NOMO-1 treated with DMSO at 0.1 percent for 48 hours (cell line): ENCODE measurements at regions not wholly inside any gene's neighbourhood (a gene's known extent, or its start where the extent isn't known, plus 50 kb on each side); places are given as distances from the start of the nearest gene placed in this dataset.

Experiments
- DNase-seq: peaks from one replicate; lab custom pipeline; 2025; ENCODE audit not compliant: unreplicated experiment; lab: John Stamatoyannopoulos, UW

DNA sequence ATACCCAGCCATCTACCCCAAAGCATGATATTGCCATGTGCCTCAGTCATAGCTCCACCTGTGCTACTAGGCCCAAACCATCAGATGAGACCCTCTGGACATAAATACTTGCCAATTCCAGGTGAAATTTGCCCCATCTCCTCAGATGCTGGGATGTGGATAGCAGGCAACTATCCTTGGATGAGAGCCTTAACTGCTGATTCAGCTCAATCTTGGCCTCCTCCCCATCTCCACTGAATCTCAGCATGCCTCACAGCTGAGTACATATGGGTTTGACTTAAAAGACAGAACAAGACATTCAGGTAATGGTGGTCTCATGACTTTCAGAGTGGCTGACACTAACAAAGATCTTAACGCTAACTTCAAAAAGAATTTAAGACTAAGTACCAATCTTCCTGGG lies 50.8 kb upstream of the KLHL13 start:
- DNase-seq: no peak

- DNase-seq: no peak
Measured at GRCh38 chrX:118171356-118171755, 54.7 kb upstream of the KLHL13 start.

DNA sequence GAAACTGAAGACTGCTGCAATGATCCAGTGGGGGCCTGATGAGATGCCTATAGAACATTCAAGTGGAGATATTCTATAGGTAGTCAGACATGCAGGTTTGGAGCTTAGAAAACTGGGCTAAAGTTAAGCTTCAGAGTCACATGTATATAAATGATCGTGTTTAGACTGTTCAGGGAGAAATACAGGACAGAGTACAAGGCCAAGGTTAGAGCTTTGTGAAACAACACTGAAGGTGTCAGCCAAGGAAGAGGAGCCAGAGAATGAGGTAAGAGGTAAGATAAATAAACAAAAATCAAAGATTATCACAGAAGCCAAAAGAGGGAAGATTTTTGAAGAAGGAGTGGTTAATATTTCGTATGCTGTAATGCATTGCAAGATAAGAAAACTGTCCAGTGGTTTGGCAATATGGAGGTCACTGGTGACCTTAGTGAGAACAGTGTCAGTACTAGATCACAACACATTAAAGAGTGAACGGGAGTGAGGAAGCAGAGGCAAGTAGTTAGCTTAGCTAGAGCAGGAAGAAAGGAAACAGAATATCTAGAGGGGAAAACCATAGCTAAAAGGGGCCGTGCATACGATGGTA lies 58.0 kb upstream of the KLHL13 start:
- no peak for DNase-seq

GRCh38 chrX:118177708-118178107 lies 61.1 kb upstream of the KLHL13 start:
- no peak for DNase-seq

- DNase-seq: no peak
Measured at GRCh38 chrX:118178450-118178849, 61.8 kb upstream of the KLHL13 start.

DNA sequence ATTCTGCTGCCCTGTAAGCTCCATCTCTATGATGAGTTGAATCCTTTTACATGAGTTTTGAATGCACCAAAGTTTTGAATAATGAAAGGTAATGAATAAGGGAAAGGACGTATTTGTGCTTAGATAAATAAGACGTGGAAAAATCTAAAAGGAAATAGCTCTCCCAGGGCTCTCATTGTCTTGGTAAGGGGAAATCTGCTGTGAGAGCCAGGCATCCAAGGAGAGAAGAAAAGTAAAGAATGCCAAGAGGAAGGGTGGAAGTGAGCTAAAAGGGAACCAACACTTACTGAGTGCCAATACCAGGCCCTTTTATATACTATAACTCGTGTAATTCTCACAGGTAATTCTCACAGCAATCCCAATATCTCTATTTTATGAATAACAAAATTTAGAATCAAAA lies 62.6 kb upstream of the KLHL13 start:
- no peak for DNase-seq

- no peak for DNase-seq
Measured at GRCh38 chrX:118179718-118180117, 63.1 kb upstream of the KLHL13 start.

DNA sequence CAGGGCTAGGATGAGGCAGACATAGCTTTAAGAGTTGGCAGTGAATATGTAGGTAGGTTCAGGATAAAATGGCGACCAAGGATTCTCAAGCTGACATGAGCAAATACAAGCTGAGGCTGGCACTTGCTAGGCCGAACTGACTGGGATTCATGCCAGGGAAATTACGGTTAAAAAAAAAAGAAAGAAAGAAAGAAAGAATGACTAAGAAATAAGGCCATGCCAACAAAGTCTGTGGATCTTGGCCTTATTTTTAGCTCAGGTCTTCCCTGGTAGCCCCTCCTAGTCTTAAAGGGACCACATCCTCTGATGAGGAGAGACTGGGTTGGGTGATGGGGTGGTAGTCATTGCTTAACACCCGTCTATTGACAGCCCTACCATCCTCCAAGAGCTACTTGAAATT lies 64.4 kb upstream of the KLHL13 start:
- DNase-seq: no peak

- no peak for DNase-seq
Measured at GRCh38 chrX:118182025-118182424, 65.4 kb upstream of the KLHL13 start.

GRCh38 chrX:118182681-118183080 lies 66.1 kb upstream of the KLHL13 start:
- DNase-seq: no peak

DNA sequence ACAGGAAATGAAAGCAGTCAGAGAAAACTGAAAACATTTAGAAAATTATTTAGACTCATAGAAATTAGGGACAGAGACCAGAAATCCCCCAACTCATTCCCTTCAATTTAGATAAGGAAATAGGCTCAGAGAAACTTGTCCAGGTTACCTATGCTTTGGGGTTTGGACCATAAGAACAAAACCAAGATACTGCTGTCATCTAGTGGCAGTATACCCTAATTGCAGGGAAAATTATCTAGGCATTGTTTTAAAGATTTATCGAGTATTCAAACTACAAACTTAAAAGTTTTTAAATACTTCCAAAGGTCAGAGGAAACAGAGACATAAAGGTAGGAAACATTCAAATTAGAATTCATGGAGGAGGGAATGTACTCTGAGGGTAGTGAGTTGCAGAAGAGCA lies 67.0 kb upstream of the KLHL13 start:
- no peak for DNase-seq

- DNase-seq: no peak
Measured at GRCh38 chrX:118187100-118187499, 70.5 kb upstream of the KLHL13 start.

DNA sequence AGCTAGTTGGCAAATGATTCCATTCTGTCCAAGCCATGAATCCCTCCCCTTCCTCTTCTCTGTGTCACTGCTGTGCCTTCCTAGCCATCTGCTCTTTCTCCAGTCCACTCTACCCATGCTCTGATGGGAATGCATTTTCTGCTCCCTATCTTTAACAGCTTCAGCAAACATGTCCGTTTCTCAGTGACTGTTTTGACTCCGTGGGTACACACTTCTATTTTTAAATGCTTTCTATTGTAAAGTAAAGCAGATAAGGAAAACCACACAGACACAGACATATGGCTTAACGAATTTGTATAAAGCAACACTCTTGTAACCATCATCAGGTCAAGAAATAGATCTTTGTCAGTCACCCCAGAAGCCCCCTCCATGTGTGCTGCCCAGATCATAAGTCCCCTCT lies 72.4 kb upstream of the KLHL13 start:
- DNase-seq: no peak

DNA sequence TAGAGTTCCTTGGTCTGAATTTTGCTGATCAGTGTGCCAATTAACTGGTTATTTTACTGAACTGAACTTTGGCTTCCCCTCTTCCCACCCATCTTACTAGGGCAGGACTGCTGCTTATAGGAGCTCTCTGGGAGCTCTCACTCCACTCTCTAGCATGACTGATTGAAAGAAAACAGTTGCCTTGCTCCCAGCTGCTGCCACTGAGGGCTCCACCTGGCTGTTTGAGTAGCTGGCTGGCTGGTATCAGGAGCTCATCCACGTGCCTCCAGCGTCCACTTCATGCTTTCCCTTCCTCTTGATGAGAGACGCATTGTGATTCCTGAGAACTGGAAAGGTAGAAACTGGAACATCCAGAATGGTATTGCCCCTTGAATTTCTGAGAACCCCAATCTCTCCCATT lies 73.0 kb upstream of the KLHL13 start:
- DNase-seq: no peak

GRCh38 chrX:118197730-118198129 lies 81.1 kb upstream of the KLHL13 start:
- DNase-seq: no peak

DNA sequence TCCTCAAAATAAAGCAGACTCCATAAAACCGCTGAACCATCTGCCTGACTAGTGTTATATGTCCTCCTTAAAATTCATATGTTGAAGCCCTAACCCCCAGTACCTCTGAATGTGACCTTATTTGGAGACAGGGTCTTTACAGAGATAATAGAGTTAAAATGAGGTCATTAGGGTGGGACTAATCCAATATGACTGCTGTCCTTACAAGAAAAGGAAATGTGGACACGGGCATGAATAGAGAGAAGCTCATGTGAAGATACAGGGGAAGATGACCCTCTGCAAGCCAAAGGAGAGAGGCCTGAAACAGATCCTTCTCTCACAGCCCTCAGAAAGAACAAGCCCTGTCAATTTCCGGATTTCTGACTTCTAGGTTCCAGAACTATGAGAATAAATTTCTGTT lies 82.0 kb upstream of the KLHL13 start:
- DNase-seq: no peak

DNA sequence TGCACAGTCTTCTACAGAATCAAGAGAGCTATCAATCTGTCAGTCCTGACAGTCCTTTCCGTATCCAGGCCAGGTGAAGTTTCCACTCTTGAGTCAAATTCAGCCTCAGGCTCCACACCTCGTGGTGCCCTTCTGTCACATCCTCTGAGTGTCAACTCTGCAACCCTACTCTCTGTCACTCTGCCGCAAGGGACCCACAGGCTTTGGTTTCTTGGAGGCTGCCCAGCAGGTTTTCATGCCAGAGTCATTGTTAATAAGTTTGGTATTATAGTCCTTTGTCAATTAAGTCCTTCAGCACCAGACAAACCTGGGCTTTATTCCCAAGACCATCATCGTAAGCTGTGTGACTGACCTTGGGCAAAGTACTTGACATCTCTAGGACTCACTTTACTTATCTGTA lies 83.4 kb upstream of the KLHL13 start:
- DNase-seq: no peak

GRCh38 chrX:118205421-118206395 lies 89.1 kb upstream of the KLHL13 start:
- no peak for DNase-seq

DNA sequence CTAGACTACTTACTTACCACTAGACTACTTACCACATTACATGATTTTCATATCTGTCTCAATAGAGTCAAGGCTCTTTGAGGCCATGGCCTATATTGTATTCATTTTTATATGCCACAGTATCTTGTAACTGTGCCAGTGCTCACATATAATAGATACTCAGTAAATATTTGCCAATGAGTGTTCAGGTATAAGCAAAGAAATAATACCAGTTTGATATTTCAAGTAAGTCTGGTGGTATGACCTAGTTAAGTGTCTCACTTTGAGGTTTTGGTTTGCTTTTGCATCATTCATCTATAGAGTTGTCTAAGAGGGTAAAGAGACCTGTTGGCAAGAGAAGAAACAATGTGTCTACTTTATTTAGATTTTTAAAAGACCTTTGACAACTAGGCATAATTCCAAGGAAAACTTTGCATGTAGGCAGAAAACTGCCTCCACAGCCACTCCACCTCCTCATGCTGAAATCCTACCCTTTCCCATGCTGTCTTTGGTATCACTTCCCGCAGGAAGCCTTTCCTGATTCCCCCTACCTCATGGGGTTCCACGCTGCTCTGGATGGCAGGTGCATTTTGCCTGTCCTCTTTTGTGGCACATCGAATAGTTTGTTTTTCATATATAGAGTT lies 91.3 kb upstream of the KLHL13 start:
- DNase-seq: no peak

DNA sequence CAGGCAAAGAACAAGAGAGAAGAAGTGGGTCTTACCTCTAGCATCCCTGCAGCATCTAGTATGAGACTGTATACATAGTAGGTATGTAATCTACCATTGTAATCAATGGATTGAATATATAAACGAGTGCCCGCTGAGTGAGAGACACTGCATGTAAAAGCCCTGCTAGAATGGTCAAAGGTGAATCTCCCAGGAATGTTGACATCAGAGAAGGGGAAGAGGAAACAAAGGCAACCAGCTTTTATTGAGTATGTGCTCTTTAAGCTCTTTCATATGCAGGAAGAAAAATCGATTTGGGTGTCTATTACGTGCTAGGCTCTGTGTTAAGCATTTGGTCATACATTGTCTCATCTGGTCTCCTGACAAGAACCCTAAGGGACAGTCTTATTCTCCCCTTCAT lies 91.9 kb upstream of the KLHL13 start:
- DNase-seq: no peak

DNA sequence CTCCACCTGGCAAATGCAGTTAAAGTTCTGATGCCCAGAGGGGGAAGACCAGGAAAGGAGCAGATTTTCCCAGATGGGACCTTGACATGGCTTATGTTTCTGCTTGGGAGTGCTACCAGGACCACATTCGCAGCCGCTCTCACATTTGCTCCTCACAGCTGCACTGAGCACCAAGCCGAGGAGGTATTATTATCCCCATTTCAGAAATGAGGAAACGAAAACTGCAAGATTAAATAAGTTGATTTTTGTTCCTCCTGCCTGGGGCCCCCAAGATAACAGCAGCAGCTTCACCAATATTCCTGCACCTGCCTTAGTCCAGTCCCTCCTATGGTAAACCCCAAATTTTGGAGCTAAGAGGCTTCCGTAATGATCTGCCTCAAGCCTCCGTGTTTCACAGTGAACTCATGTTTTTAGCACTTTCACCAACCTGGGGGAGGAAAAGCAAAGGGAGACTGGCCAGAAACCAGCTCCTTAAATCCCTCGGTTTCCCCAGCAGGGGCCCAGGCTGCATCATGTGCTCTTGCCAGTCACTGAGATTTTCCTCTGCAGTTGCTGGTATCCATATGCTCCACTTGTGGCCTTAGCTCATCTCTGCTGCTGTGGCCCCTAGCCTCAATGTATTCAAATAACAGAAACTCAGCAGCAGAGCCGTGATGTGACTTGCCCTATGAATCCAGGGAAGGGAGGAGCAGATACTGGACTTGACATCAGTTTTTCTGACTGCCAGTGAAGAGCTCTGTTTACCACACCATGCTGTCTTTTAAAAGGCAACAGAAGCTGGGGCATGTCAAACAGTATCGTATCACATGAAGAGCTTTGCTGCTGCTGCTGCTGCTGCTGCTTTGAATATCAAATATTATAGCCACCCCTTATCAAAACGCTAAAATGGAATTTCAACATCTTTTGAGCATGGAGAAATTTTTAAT lies 95.5 kb upstream of the KLHL13 start:
- DNase-seq: peak; percentile 60
